PC-3 (cell line): ENCODE measurements at regions not wholly inside any gene's neighbourhood (a gene's known extent, or its start where the extent isn't known, plus 50 kb on each side); places are given as distances from the start of the nearest gene placed in this dataset.
"Not testable (repeated sequence)": the region's sequence is repeated elsewhere in the genome, so short reads cannot be mapped to it uniquely, and the experiment has no call there.

Experiments
- ATAC-seq: fragments of 200-7000 bp; cut with Tn5 transposase; 2 replicates; pipeline ENCODE4 v1.9.1; 2020; ENCODE audit warnings: mild to moderate bottlenecking, moderate library complexity
- BruUV-seq: library from RNA; stranded (reverse); fragments of 400-500 nt; replicated peaks from 2 replicates; lab custom pipeline; 2021; lab: Mats Ljungman, UMichigan
- CTCF ChIA-PET: fragments of 300-600 bp; sonication (Branson Sonifier 250); formaldehyde crosslinking; loops from one replicate; lab custom pipeline; 2022; ENCODE audit warnings: antibody characterized with exemption; lab: Charles Lee
- POLR2A ChIA-PET: fragments of 300-600 bp; sonication (Branson Sonifier 250); formaldehyde crosslinking; loops from one replicate; lab custom pipeline; 2022; ENCODE audit warnings: antibody characterized with exemption; ENCODE audit not compliant: unreplicated experiment; lab: Charles Lee
- DNase-seq: peaks from one replicate; pipeline ENCODE4 v3.0.0-alpha.2; 2015
- H2AFZ ChIP-seq: fragments of 300-600 bp; sonication (generic); 2 replicates; pipeline ENCODE4 v1.6.0; 2016; ENCODE audit warnings: antibody characterized with exemption, low read length
- H3F3A ChIP-seq: fragments of 300-600 bp; sonication (generic); one replicate; pipeline ENCODE4 v1.6.0; 2017; ENCODE audit warnings: antibody characterized with exemption, low read length, control low read depth, mild to moderate bottlenecking; ENCODE audit not compliant: unreplicated experiment
- H3K27ac ChIP-seq: fragments of 300-600 bp; sonication (generic); 2 replicates; pipeline ENCODE4 v1.5.1; 2016; ENCODE audit warnings: mild to moderate bottlenecking, low read length
- H3K27me3 ChIP-seq: fragments of 300-600 bp; sonication (generic); 2 replicates; pipeline ENCODE4 v1.6.1; 2016; ENCODE audit warnings: low read length, mixed read lengths
- H3K36me3 ChIP-seq: fragments of 300-600 bp; sonication (generic); 2 replicates; pipeline ENCODE4 v1.6.1; 2016; ENCODE audit warnings: low read depth, mixed run types, low read length, mixed read lengths
- H3K4me1 ChIP-seq: fragments of 300-600 bp; sonication (generic); 2 replicates; pipeline ENCODE4 v1.5.1; 2016; ENCODE audit warnings: low read length; ENCODE audit not compliant: insufficient read depth
- H3K4me2 ChIP-seq: fragments of 300-600 bp; sonication (generic); 2 replicates; pipeline ENCODE4 v1.6.0; 2016; ENCODE audit warnings: low read length
- H3K4me3 ChIP-seq: fragments of 300-600 bp; sonication (generic); 2 replicates; pipeline ENCODE4 v1.5.1; 2016; ENCODE audit warnings: mild to moderate bottlenecking, low read length, mixed read lengths
- H3K79me2 ChIP-seq: fragments of 300-600 bp; sonication (generic); 2 replicates; pipeline ENCODE4 v1.6.1; 2017; ENCODE audit warnings: low read length, mixed read lengths
- H3K9ac ChIP-seq: fragments of 300-600 bp; sonication (generic); 2 replicates; pipeline ENCODE4 v1.6.0; 2016; ENCODE audit warnings: mild to moderate bottlenecking, low read length
- H3K9me2 ChIP-seq: fragments of 300-600 bp; sonication (generic); replicated peaks from 2 replicates; pipeline ENCODE4 v1.6.1; 2016; ENCODE audit warnings: mixed run types, low read length, mixed read lengths
- H3K9me3 ChIP-seq: fragments of 300-600 bp; sonication (generic); 2 replicates; pipeline ENCODE4 v1.6.1; 2016; ENCODE audit warnings: low read length, mixed read lengths
- H4K20me1 ChIP-seq: fragments of 300-600 bp; sonication (generic); 2 replicates; pipeline ENCODE4 v1.6.1; 2016; ENCODE audit warnings: low read length, mixed read lengths
- CTCF ChIP-seq: fragments of 300-600 bp; sonication (generic); conservative IDR thresholded peaks from 2 replicates; pipeline ENCODE4 v1.5.1; 2017; ENCODE audit warnings: antibody characterized with exemption, low read depth, mild to moderate bottlenecking, low read length
- EZH2 ChIP-seq: fragments of 300-600 bp; sonication (generic); IDR thresholded peaks from one replicate; pipeline ENCODE4 v1.6.1; 2017; ENCODE audit warnings: antibody characterized with exemption, mild to moderate bottlenecking, low read length; ENCODE audit not compliant: unreplicated experiment
- EZH2phosphoT487 ChIP-seq: fragments of 300-600 bp; sonication (generic); IDR thresholded peaks from 2 replicates; pipeline ENCODE4 v1.6.1; 2018; ENCODE audit warnings: mild to moderate bottlenecking, antibody characterized with exemption, low read length, borderline replicate concordance
- intact Hi-C: fragments of 100-400 bp; cut with micrococcal nuclease; formaldehyde crosslinking; loops from 2 replicates; pipeline ENCODE4 v1.9.0; 2023

GRCh38 chr2:63743982-63744966 is 97.4 kb upstream of the UGP2 start:
- TF ChIP-seq CTCF: no peak
- Histone ChIP-seq H3K4me2 (no peak overlapping the region), H3K27ac (no peak overlapping the region), H3K27me3 (no peaks in the 10 kb centered on the region), H3K9me2 (no peaks in the 10 kb centered on the region), H2AFZ (no peak overlapping the region), H3K9ac (no peak overlapping the region), H3K4me1 (peaks cover 14% of the 10 kb centered on the region; the same call in 1 of the 2 replicates), H3K4me3 (no peak overlapping the region), H3K79me2 (no peaks in the 10 kb centered on the region), H3K9me3 (no peaks in the 10 kb centered on the region), H4K20me1 (no peaks in the 10 kb centered on the region), H3F3A (no peaks in the 10 kb centered on the region), H3K36me3 (no peaks in the 10 kb centered on the region)
- ChIA-PET CTCF (no interaction called here), POLR2A (no interaction called here)
- BruUV-seq: no TSS peak
- ATAC-seq (no peak), DNase-seq (no peak)
- intact Hi-C loops: no loop called here

- DNase-seq, BruUV-seq, CTCF ChIA-PET: not testable (repeated sequence)
Observed at GRCh38 chr2:63746548-63746947, 95.1 kb upstream of the UGP2 start.

GRCh38 chr2:63751901-63752300 is 89.8 kb upstream of the UGP2 start:
- Histone ChIP-seq H2AFZ (no peak overlapping the region), H3K79me2 (no peaks in the 10 kb centered on the region), H3K4me2 (no peak overlapping the region), H3K4me3 (no peak overlapping the region), H3K27me3 (no peaks in the 10 kb centered on the region), H3K9me2 (no peaks in the 10 kb centered on the region), H3K27ac (no peak overlapping the region), H3K9me3 (no peaks in the 10 kb centered on the region), H3K9ac (no peak overlapping the region), H3F3A (no peaks in the 10 kb centered on the region), H4K20me1 (no peaks in the 10 kb centered on the region), H3K4me1 (peaks cover 14% of the 10 kb centered on the region), H3K36me3 (no peaks in the 10 kb centered on the region)
- BruUV-seq: no TSS peak
- no peak for TF ChIP-seq CTCF
- TF ChIP-seq EZH2: no peak
- no peak for TF ChIP-seq EZH2phosphoT487
- ATAC-seq (no peak), DNase-seq (no peak)
- intact Hi-C loops: no loop called here
- CTCF ChIA-PET: no interaction called here
- POLR2A ChIA-PET: no interaction called here

More at GRCh38 chr2:63746548-63746947, 95.1 kb upstream of the UGP2 start:
- H3K36me3 ChIP-seq, H4K20me1 ChIP-seq, H3F3A ChIP-seq, ATAC-seq, H3K9me3 ChIP-seq, H3K4me3 ChIP-seq, H2AFZ ChIP-seq, POLR2A ChIA-PET, H3K9ac ChIP-seq, H3K4me1 ChIP-seq, H3K27me3 ChIP-seq, intact Hi-C loops, H3K4me2 ChIP-seq, H3K79me2 ChIP-seq, H3K27ac ChIP-seq, H3K9me2 ChIP-seq: not testable (repeated sequence)
